Stomach (tissue), 8 donors: ENCODE measurements at regions not wholly inside any gene's neighbourhood (a gene's known extent, or its start where the extent isn't known, plus 50 kb on each side); places are given as distances from the start of the nearest gene placed in this dataset.

Source experiments
- DNase-seq, 2 donors: peaks; one replicate each; pipeline versions ENCODE4 v3.0.0 to v3.0.0-alpha.2; 2013 to 2019
- H3K27ac ChIP-seq, 5 donors: fragments of 200-600 bp in 4 of 5; sonication (generic) in 4 of 5; one replicate each; pipeline ENCODE4 v1.5.1; 2013 to 2019; ENCODE audit warnings: mild to moderate bottlenecking in 1 of 5, moderate library complexity in 1 of 5
- H3K27me3 ChIP-seq, 3 donors: fragments of 200-600 bp; sonication (generic); one replicate each; pipeline ENCODE4 v1.5.1; 2017 to 2019; ENCODE audit warnings: mixed run types in 1 of 3
- H3K36me3 ChIP-seq, 4 donors: fragments of 200-600 bp; sonication (generic); 1 replicate in 3 of 4; 2 replicates in 1 of 4; pipeline ENCODE4 v1.5.1; 2016 to 2019
- H3K4me1 ChIP-seq, 4 donors: fragments of 200-600 bp; sonication (generic); one replicate each; pipeline ENCODE4 v1.5.1; 2016 to 2019
- H3K4me3 ChIP-seq, 4 donors: fragments of 200-600 bp; sonication (generic) in 3 of 4; one replicate each; pipeline ENCODE4 v1.5.1; 2016 to 2019; ENCODE audit warnings: mild to moderate bottlenecking in 1 of 4
- H3K9me3 ChIP-seq, 4 donors: fragments of 200-600 bp; sonication (generic); one replicate each; pipeline ENCODE4 v1.5.1; 2016 to 2019
- EP300 ChIP-seq: sonication (generic); formaldehyde crosslinking; IDR thresholded peaks from one replicate; pipeline ENCODE4 v1.6.1; 2017; ENCODE audit warnings: antibody characterized with exemption
- POLR2A ChIP-seq, 4 donors: fragments of 450-650 bp; IDR thresholded peaks; one replicate each; pipeline ENCODE4 v1.6.1; 2016; ENCODE audit warnings: antibody characterized with exemption in 4 of 4, control low read depth in 2 of 4, mild to moderate bottlenecking in 1 of 4, moderate library complexity in 1 of 4
- POLR2AphosphoS5 ChIP-seq, 3 donors: sonication (generic); formaldehyde crosslinking; IDR thresholded peaks; one replicate each; pipeline ENCODE4 v1.6.1; 2016; ENCODE audit warnings: antibody characterized with exemption in 3 of 3
- WGBS, 5 donors: extraction: QIAGEN DNeasy Blood & Tissue Kit in 3 of 5; methylation state at CpG; one replicate each; pipeline versions ENCODE4 v1.1.5 to v1.1.7; 2013 to 2018; 5-methylcytosine and 5-hydroxymethylcytosine counted together
- intact Hi-C: fragments of 100-400 bp; cut with DNase I; formaldehyde crosslinking; loops from one replicate; pipeline ENCODE4 v1.15.1; 2023; ENCODE audit warnings: low total_unique reads
- TF ChIP-seq, protein P1 (sequence below), 7 experiments: fragments of 450-650 bp in 4 of 7; fragments of 200-600 bp in 3 of 7; sonication (generic) in 3 of 7; IDR thresholded peaks; one replicate each; pipeline ENCODE4 v1.5.1; 2016 to 2019; ENCODE audit warnings: antibody characterized with exemption in 7 of 7, control low read depth in 2 of 7, mild to moderate bottlenecking in 1 of 7
- donor health status: healthy with polysubstance abuse.
- donor health status: Bipolar disorder and iron deficiency.
- donor health status: healthy.

DNA sequence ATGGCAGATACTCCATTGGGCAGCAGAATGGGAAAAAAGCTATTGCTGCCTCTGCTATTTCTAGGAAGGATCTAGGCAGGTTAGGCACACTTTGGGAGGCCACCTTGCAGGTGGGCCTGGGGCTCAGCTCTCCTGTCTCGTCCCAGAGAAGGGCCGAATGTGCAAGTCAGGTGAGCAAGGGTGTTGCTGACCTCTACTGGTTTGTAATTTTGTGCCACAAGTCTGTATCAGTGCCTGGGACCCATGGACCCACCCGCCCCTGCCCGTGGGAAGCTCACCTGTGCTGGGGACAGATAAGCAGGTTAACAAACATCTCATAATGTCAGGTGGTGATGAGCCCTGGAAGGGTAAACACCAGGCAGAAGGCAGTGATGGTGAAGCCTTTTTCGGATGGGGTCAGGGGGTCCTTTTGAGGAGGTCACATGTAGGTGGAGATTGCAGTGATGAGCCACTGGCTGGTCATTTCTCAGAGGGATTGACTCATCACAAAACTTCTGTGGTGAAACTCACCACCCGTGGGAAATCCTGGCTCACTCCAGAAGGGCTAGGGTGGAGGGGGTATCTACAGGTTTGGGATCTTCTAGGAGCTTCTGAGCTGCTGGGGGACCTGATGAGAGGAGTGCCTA is 161.3 kb downstream of the KLF13 start:
- DNase-seq: peak in 1 of 2 donors; percentile 22
- WGBS, 5 donors: 45 to 60% (median 47%) methylated on average over 5 to 6 of the region's 6 CpGs
- Histone ChIP-seq H3K27ac (peak overlapping the region; percentile 55 to 78 (median 70)), H3K9me3 (peaks cover 0 to 12% (median 5%) of the 10 kb centered on the region in 4 donors), H3K36me3 (no peaks in the 10 kb centered on the region), H3K27me3 (peaks cover 0 to 19% (median 10%) of the 10 kb centered on the region in 3 donors), H3K4me3 (no peak overlapping the region), H3K4me1 (peaks cover 28 to 38% (median 29%) of the 10 kb centered on the region in 4 donors)
- intact Hi-C loops: loop anchor here (5.0 to 10.0 kb wide), 2 partner anchors 83 to 286 kb away; no protein-coding TSS in a partner anchor
- TF ChIP-seq POLR2A (IDR thresholded peaks at IDR 0.05) (no peak), EP300 (no peak), POLR2AphosphoS5 (IDR thresholded peaks at IDR 0.05) (no peak)
- TF ChIP-seq, protein P1, sequence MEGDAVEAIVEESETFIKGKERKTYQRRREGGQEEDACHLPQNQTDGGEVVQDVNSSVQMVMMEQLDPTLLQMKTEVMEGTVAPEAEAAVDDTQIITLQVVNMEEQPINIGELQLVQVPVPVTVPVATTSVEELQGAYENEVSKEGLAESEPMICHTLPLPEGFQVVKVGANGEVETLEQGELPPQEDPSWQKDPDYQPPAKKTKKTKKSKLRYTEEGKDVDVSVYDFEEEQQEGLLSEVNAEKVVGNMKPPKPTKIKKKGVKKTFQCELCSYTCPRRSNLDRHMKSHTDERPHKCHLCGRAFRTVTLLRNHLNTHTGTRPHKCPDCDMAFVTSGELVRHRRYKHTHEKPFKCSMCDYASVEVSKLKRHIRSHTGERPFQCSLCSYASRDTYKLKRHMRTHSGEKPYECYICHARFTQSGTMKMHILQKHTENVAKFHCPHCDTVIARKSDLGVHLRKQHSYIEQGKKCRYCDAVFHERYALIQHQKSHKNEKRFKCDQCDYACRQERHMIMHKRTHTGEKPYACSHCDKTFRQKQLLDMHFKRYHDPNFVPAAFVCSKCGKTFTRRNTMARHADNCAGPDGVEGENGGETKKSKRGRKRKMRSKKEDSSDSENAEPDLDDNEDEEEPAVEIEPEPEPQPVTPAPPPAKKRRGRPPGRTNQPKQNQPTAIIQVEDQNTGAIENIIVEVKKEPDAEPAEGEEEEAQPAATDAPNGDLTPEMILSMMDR (IDR thresholded peaks at IDR 0.05): no peak

DNA sequence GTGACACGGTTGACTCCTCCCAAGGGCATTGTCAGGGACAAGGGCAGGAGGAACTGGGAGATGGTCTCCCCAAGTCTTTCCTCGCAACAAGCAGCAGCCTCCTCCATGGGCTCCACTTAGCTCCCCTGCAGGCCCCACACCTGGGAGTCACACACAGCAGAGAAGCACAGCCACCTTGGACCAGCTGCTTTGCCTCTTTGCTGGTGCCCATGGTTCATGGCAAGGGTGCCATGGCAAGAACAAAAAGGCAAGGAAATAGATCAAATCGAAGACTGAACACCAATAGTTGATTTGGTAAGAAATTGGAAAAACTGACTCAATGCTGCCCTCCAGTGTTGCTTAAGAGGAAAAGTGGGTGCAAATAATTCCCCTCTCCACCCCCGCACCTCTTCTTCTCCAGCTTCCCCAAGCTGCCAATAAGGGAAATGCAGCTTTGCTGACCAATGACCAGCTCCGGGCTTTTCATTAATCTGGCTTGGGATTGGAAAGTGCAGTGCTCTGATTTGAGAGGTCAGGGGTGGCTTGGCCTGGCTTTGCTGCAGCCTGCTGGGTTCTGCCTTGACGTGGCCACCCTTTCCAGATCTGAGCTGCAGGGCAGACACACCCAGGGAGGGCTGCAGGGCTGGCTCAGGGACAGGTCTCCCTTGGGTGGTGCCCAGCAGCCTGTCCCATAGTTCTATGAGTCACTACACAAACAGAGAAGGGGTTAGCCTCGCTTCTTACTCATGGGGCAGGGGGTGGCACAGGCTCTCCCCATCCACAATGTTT is 162.0 kb downstream of the KLF13 start:
- Histone ChIP-seq H3K27me3 (peaks cover 0 to 12% (median 6%) of the 10 kb centered on the region in 3 donors), H3K4me1 (peaks cover 25 to 38% (median 28%) of the 10 kb centered on the region in 4 donors), H3K27ac (peak overlapping the region; percentile 55 to 78 (median 70)), H3K4me3 (no peak overlapping the region), H3K36me3 (no peaks in the 10 kb centered on the region), H3K9me3 (peaks cover 0 to 12% (median 5%) of the 10 kb centered on the region in 4 donors)
- peak; percentile 82 to 92 for DNase-seq
- intact Hi-C loops: loop anchor here (5.0 to 10.0 kb wide), 2 partner anchors 84 to 286 kb away; no protein-coding TSS in a partner anchor
- 18 to 27% (median 21%) methylated on average over 6 to 7 of the region's 7 CpGs for WGBS, 5 donors
- TF ChIP-seq EP300 (no peak), POLR2A (IDR thresholded peaks at IDR 0.05) (no peak), POLR2AphosphoS5 (IDR thresholded peaks at IDR 0.05) (peak in 1 of 3 donors; percentile 60)
- TF ChIP-seq, protein P1 (IDR thresholded peaks at IDR 0.05): peak in 6 of 7 experiments; percentile 85 to 99 (median 90)

DNA sequence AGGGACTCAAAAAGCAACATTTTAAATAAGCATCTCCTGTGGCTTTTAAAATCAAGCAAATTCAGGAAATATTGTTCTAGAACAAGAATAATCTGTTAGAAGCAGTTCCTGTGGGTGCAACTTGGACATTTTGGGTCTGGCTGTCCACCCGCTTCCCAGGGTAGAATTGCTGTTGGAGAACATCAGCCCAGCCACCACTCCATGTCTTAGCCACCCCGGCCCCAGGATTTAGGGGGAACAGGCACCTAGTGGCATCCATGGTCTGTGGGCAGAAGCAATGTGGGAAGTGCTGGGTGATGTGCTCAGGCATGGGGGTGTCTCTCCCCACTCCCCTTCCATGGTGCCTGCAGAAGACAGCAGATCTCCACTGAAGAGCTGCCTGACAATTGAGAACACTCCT is 162.6 kb downstream of the KLF13 start:
- no peaks in the 10 kb centered on the region for H3K36me3 ChIP-seq
- H3K27ac ChIP-seq: peak overlapping the region; percentile 55 to 77 (median 65)

More for the DNA sequence above, 162.6 kb downstream of the KLF13 start:
- peaks cover 0 to 8% (median 3%) of the 10 kb centered on the region in 3 donors for H3K27me3 ChIP-seq
- no peak for DNase-seq
- no peak overlapping the region for H3K4me3 ChIP-seq
- no peak for TF ChIP-seq POLR2A (IDR thresholded peaks at IDR 0.05)
- TF ChIP-seq, protein P1 (IDR thresholded peaks at IDR 0.05): no peak
- no peak for TF ChIP-seq POLR2AphosphoS5 (IDR thresholded peaks at IDR 0.05)
- no peak for TF ChIP-seq EP300
- peaks cover 0 to 12% (median 5%) of the 10 kb centered on the region in 4 donors for H3K9me3 ChIP-seq
- WGBS, 5 donors: 70 to 95% (median 84%) methylated on average over 2 of the region's 2 CpGs
- peaks cover 25 to 34% (median 28%) of the 10 kb centered on the region in 4 donors for H3K4me1 ChIP-seq
- intact Hi-C loops: loop anchor here (5.0 to 10.0 kb wide), 2 partner anchors 84 to 287 kb away; no protein-coding TSS in a partner anchor
